ENCODE measurements at regions not wholly inside any gene's neighbourhood (a gene's known extent, or its start where the extent isn't known, plus 50 kb on each side); places are given as distances from the start of the nearest gene placed in this dataset.
A peak's percentile ranks its signal among the peaks of the same experiment; 100 is the strongest.
"Not testable (repeated sequence)": the region's sequence is repeated elsewhere in the genome, so short reads cannot be mapped to it uniquely, and the experiment has no call there.

DNA sequence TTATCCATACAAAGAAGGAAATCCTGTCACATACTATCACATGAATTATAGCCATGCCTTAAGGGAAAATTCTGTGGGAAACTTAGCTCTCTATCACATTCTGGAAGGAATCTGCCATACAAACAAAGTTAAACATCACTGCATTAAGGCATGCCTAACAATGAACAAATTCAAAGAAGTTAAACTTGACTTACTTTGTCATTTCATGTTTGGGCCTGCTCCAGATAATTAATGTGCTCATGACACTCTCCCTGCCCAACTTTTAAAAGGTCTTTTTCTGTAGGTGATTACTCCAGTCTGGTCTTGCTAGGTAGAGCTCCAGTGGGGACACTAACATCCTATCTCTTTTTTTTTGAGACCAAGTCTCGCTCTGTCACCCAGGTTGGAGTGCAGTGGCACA is 230.5 kb downstream of the AEBP2 start:
- no peak for DNase-seq

DNA sequence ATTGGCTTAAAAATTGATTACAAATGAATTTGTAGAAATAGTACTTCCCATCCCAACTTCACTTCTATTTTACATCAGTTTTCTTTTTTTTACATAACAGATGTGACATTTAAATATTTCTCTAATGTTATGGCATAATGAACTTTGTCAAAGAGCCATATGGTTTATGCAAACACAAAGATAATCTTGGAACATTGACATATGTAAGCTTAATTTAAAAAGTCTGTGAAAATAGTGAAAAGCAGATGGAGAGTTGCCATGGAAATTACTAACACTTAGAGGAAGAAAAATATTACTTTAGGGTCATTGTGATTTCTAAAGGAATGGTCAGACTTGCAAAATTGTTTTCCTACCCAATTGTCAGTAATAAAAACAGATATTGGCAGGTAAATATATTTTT is 232.4 kb downstream of the AEBP2 start:
- DNase-seq, result no peak

DNA sequence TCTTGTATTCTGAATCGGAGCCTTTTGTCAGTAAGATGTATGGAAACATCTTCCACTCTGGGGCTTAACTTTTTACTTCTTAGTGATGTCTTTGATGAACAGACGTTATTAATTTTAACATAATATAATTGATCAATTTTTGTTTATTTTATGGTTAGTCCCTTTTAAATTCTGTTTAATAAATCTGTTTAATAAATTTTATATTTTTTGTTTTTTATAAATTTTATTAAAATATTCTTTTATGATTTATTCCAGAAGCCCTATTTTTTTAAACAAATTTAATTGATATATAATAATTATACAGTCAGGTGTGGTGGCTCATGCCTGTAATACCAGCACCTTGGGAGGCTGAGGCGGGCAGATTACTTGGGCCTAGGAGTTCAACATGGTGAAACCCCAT is 235.1 kb downstream of the AEBP2 start:
- no peak for DNase-seq

GRCh38 chr12:19675361-19675760 is 236.1 kb downstream of the AEBP2 start:
- no peak for DNase-seq

GRCh38 chr12:19678501-19678900 is 239.2 kb downstream of the AEBP2 start:
- DNase-seq, result not testable (repeated sequence)

DNA sequence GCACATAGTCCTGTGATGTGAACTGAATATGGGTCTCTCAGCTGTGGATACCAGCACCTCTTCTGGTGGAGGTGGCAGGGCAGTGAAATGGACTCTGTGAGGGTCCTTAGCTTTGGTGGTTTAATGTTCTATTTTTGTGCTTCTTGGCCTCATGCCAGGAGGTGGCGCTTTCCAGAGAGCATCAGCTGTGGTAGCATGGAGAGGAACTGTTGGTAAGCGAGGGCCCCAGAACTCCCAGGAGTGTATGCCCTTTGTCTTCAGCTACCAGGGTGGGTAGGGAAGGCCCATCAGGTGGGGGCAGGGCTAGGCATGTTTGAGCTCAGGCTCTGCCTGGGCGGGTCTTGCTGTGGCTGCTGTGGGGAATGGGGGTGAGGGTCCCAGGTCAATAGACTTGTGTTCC is 241.7 kb downstream of the AEBP2 start:
- DNase-seq, result no peak

DNA sequence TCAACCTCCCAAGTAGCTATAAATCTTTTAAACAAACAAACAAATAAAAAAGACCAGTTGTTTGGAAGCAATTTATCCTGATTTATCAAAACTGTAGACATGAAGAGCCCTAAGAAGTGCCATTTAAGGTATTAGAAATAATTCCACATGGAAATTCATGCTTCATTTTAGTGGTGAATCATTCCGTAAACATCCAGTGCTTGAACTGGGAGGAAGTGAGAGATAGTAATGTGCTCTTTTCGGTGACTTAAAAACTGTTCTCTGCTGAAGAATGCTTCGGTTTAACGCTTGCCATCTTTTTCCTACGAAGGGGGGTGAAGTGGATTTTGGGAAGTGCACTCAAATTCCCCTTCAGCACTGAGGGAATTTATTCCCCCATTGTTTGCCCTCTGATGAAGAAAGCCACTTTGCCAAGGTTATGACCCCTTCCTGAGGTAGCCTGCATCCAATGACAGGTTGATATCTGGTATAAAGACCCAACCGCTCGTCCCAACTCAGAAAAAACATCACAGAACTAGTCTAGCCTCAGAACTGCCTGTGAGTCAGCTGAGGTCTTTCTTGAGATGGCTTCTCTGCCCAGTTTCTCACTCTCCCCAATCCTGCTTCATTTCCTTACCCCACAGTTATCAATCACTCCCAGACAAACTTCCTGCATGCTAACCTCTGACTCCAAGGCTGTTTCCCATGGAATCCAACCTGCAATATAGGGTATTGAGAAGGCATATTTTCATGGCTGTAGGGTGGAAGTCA is 244.1 kb downstream of the AEBP2 start:
- no peak for DNase-seq

DNA sequence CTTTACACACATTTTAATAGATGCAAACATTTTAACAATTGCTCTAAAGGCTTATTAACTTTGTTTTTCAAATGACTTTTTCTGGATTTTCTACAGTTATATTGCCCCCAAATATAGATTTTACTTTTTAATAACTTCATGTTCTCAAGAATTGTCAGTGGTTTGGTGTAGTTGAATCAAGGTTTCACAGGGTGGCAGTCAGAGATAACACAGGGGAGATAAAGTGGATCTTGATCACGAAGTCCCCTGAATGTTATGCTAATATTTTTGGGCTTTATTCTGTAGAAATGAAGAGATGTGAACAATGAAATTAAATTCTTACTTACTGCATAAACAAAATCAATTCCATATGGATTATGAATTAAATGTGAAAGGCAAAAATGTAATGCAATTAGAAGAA is 248.1 kb downstream of the AEBP2 start:
- DNase-seq, result no peak

- no peak for DNase-seq
These were observed 249.2 kb downstream of the AEBP2 start for GRCh38 chr12:19688532-19688931.

DNA sequence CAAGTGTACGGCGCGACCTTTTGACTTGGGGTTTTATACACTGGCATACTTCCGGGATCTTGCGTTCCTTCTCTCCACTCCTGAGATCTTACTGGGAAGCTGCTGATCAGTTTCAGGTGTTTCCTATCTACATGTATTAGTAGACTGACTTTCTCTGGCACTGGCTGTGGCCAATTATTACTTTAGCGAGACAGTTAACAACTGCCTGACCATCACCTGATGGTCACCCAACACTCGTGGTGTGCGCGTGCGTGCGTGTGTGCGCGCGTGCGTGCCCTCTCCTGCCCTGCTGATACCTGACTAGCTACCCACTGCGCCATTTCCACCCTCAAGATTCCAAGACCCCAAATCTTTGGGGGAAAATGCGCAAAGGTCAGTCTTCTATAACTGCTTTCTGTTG is 249.9 kb downstream of the AEBP2 start:
- no peak for DNase-seq

DNA sequence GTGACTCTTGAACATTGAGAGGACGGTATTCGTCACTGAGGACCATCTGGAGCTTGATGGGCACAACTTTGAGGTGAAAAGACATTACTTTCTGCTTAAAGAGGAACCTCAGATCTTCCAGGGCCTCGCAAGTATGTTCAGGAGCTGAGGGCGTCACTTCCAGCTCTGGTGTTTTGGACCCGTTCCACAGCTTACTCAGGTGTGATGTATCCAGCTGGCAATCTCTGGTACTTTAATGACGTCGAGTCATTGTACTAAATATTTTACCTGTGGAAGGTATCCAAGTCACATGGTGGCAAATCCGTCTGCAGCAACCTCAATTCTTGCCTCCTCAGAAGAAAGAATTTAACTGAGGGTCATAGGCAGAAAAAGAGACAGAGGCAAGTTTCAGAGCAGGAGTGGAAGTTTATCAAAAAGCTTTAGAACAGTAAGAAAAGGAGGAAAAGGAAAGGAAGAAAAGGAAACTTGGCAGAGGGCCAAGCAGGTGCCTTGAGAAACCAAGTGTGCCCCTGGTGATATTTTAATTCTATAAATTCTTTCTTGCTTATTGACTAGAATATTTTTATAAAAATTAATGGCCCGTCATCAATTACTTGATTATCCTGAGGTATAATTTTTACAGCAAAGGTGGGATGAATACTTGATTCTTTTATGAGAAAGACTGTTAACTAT is 250.6 kb downstream of the AEBP2 start:
- DNase-seq, result no peak

GRCh38 chr12:19692091-19692490 is 252.8 kb downstream of the AEBP2 start:
- no peak for DNase-seq

DNA sequence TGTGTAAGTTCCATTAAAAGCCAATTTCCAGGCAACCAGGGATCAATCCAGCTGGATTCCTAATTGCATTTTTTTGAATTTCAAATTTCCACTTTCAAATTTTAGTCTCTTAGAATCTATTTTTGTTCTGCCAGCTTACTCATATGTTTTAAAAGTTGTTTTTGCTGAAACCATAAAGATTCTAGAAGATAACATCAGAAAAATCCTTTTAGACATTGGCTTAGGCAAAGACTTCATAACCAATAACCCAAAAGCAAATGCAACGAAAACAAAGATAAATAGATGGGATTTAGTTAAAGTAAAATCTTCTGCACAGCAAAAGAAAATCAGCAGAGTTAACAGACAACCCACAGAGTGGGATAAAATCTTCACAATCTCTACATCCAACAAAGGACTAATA is 253.3 kb downstream of the AEBP2 start:
- DNase-seq, result no peak

- peak; percentile 47 to 83 for DNase-seq
These were observed 255.3 kb downstream of the AEBP2 start for GRCh38 chr12:19694627-19695026.

DNA sequence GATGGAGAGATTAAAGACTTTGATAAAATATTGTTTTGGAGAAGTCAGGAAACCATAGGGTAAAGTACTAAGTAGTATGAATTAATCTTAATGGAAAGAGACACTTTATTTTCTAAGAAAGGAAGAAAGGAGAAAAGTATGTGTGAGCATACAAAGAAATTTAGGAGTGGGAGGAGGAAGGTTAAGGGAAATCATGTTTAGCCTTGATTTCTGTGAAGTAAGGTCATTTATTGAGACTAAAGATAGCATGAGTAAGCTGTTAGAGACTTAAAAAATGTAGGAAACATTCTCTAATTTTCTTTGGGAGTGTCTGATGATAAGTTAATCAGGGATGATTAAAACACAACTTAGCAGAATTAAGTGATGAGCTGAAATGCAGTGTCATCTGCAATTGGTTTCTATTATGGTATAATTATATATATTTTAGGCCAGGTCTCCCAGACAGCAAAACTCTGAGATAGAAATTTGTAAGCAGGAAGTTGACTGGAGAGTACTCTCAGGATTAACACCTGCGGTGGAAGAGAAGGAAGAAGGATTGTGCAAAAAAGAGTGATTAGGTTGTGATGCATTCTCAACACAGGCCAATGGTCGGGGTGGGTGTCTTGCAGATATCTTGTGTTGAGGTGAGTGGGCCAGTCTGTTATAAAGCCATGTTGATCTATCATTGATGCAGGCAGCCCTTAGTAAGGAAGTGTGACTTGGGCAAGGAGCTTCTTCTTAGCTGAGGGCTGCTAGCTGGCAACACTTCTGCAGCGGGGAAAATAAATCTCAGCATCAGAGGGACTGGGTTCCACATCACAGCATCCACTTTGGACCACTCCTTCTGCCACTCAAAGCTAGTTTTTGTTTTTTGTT is 256.2 kb downstream of the AEBP2 start:
- no peak for DNase-seq

DNA sequence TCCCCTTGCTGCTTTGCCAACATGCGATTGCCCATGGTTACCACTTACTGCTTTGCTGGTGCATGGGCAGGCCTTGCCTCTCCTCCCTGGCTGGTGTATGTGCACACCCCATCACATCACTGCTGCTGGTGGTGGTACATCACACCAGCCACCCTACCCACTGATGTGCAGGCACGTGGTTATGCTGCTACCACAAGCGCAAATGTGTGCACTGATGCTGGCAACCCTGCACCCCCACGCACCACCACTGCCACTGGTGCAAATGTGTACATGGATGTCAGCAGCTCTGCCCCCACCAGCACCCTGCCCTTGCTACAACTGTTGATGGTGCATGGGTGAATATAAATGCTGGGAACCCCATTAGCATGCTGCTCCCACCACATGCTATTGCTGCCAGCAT is 261.7 kb downstream of the AEBP2 start:
- no peak for DNase-seq

- no peak for DNase-seq
These were observed 265.7 kb downstream of the AEBP2 start for GRCh38 chr12:19704966-19705365.

DNA sequence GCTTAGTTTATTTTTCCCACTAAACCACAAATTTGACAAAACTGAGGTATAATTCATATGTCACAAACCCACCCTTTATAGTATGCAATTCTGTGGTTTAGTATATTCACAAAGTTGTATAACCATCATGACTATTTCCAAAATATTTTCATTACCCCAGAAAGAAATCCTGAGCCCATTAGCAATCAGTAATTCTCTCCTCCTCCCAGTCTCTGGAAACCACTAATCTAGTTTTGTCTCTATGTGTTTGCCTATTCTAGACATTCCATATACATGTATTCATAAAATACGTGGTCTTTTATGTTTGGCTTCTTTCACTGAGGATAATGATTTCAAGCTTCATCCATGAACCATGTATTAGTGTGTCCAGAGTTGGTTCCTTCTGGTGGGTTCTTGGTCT is 267.6 kb downstream of the AEBP2 start:
- DNase-seq, result no peak

DNA sequence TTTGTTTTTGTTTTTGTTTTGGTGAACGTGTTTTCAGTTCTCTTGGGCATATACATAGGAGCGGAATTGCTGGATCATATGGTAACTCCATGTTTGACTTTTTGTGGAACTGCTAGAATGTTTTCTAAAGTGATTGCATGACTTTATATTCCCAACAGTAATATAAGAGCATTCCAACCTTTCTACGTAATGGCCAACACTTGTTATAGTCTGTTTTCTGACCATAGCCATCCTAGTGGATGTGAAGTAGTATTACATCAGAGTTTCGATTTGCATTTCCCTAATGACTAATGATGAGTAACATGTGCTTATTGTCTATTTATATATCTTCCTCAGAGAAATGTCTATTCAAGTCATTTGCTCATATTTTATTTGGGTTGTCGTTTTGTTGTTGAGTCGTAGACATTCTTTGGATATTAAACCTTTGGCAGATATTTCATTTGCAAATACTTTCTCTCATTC is 268.7 kb downstream of the AEBP2 start:
- no peak for DNase-seq

DNA sequence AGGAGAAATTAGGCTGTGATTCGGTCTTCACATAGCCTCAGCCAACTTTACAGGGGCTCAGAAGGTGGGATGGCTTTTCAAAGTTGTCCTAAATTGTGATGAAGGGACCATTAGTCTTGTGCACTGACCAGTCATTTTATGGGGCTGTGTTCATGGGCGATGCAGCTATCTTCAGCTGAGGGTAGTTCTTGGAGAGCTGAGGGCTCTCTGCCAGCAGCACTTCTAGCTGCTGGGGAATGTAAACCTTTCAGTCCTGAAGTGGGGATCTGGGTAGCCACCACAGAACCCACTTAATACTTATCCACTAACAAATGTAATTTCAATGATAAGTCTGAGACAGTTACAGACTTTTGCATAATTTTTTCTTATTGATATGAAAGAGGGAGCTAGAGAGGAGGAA is 270.6 kb downstream of the AEBP2 start:
- no peak for DNase-seq

DNA sequence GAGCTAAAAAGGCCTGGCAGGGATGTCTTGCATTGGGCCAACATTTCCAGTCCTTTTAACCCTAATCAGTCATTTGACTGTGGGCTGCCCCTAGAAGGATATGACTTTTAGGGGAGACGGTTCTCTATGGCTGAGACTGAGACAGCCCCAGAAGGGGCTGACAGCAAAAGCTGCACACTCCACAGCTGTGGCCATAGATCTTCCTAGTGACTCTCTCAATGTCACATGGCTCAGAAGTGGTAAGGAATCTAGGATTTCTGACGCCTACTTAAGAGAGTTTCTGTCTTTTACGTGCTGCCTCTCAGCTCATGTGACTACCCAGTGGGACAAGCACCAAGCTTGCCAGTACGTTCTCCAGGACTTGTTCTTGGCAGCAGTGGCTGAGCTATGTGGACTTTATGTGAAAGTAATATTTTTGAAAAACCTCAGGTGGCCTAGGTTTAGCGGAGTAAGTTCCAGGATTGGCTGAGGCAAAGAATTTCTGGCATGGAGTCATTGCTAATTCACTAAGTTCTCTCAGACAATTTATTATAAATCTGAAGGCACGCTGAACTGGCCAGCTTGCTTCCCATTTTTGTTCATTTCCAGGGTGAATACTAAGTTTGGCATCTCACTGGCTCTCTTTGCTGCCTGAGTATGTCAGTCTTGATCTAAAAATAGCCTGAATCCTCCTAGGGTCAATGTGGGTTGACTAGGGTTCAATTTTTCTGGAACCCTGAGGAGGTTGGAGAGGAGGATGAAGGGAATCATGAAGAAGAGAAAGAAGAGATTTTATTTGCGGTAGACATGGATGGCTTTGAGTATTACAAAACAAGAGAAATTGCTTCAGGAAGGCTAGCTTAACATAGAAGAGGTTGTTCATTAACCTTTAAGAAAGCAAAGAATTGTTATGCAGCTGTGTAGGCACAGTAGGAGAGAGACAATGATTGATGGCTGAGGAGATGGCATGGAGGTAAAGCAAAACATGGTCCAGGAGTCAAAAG is 271.8 kb downstream of the AEBP2 start:
- no peak for DNase-seq

DNA sequence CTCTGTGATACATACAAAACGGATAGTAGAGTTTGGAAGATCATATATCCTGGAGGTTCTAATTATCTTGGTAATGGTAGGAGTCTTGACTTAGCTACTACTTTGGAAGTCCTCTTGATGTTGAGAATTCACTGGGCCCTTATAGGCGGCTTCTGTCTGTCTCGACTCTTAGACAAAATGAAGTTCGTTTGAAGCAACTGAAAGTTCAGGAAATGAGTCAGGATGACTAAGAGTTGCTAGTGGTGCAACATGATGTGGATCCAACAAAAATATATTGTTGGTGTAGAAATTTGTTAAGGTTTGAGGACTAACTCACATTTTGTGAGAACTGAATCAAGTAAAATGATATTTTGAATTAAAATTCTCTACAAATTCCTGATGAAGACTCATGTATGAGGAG is 272.7 kb downstream of the AEBP2 start:
- peak; percentile 21 to 22 for DNase-seq

All from inflammatory macrophage (primary cell).